Neural crest cell (in vitro differentiated cells): ENCODE measurements at regions not wholly inside any gene's neighbourhood (a gene's known extent, or its start where the extent isn't known, plus 50 kb on each side); places are given as distances from the start of the nearest gene placed in this dataset.

Source experiments
- DNase-seq: peaks from one replicate; pipeline ENCODE4 v3.0.0; 2021; ENCODE audit warnings: low read depth, mixed read lengths, low spot score
- H3K27ac Mint-ChIP-seq: one replicate; pipeline ENCODE4 v1.8.0; 2021; ENCODE audit warnings: mild to moderate bottlenecking, mixed read lengths; ENCODE audit not compliant: unreplicated experiment
- H3K27me3 Mint-ChIP-seq: 2 replicates; pipeline ENCODE4 v1.8.0; 2021; ENCODE audit warnings: low read depth, mild to moderate bottlenecking, mixed read lengths
- H3K36me3 Mint-ChIP-seq: 2 replicates; pipeline ENCODE4 v1.8.0; 2021; ENCODE audit warnings: low read depth, mild to moderate bottlenecking, mixed read lengths
- H3K4me1 Mint-ChIP-seq: 2 replicates; pipeline ENCODE4 v1.8.0; 2021; ENCODE audit warnings: mixed read lengths
- H3K4me3 Mint-ChIP-seq: one replicate; pipeline ENCODE4 v1.8.0; 2021; ENCODE audit warnings: mild to moderate bottlenecking, mixed read lengths
- H3K9me3 Mint-ChIP-seq: 2 replicates; pipeline ENCODE4 v1.8.0; 2021; ENCODE audit warnings: mixed read lengths
- TF ChIP-seq, protein P1 (sequence below): fragments of 200-600 bp; sonication (generic); conservative IDR thresholded peaks from 2 replicates; pipeline ENCODE4 v1.5.0; 2021; ENCODE audit warnings: antibody characterized with exemption, mild to moderate bottlenecking

DNA sequence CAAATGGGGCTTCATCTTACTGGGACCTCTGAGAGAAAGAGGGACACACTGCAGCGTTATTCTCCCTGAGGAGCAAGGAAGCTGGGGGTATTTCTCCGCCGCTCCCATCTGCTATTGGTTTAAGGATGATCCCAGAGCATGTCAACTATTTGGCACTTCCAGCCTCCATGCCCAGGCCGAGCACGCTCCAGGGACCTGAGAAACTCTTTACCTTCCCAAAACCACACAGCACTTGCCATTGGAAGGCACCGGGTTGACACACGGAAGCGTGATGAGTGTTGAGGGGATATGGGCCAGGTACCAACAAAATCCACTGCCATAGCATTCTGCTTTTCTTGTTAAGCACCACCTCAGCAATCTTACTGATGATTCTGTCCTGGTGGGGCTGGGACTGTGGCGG, 92.4 kb upstream of the SLC24A3 start:
- no peaks in the 10 kb centered on the region for H3K36me3 Mint-ChIP-seq
- H3K4me3 Mint-ChIP-seq = no peak overlapping the region
- no peak overlapping the region for H3K27ac Mint-ChIP-seq
- H3K9me3 Mint-ChIP-seq = peaks cover 5% of the 10 kb centered on the region
- peaks cover 4% of the 10 kb centered on the region for H3K4me1 Mint-ChIP-seq
- TF ChIP-seq, protein P1, sequence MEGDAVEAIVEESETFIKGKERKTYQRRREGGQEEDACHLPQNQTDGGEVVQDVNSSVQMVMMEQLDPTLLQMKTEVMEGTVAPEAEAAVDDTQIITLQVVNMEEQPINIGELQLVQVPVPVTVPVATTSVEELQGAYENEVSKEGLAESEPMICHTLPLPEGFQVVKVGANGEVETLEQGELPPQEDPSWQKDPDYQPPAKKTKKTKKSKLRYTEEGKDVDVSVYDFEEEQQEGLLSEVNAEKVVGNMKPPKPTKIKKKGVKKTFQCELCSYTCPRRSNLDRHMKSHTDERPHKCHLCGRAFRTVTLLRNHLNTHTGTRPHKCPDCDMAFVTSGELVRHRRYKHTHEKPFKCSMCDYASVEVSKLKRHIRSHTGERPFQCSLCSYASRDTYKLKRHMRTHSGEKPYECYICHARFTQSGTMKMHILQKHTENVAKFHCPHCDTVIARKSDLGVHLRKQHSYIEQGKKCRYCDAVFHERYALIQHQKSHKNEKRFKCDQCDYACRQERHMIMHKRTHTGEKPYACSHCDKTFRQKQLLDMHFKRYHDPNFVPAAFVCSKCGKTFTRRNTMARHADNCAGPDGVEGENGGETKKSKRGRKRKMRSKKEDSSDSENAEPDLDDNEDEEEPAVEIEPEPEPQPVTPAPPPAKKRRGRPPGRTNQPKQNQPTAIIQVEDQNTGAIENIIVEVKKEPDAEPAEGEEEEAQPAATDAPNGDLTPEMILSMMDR = no peak
- peaks cover 2% of the 10 kb centered on the region for H3K27me3 Mint-ChIP-seq
- DNase-seq = no peak

DNA sequence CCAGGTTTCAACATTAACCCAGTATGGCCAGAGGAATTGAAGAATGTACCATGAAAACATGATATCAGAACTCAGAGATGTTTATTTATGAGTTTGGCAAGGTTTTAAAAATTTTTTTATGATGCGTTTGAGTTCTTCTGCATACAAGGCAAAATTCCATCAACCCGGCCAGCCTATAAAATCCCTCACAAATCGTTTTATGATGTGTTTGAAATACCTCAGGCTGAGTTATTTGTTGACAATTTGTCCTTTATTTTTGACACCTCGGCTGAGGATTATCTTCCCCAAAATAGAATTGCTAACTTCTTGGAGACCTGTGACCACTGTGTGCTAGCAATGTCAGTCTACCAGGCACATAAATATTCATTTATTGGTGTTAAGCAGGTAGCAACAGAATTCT, 91.9 kb upstream of the SLC24A3 start:
- peaks cover 5% of the 10 kb centered on the region for H3K9me3 Mint-ChIP-seq
- H3K27me3 Mint-ChIP-seq = peaks cover 4% of the 10 kb centered on the region
- peaks cover 4% of the 10 kb centered on the region for H3K4me1 Mint-ChIP-seq
- H3K36me3 Mint-ChIP-seq = no peaks in the 10 kb centered on the region
- no peak for DNase-seq
- TF ChIP-seq, protein P1 = no peak
- no peak overlapping the region for H3K4me3 Mint-ChIP-seq
- H3K27ac Mint-ChIP-seq = no peak overlapping the region

GRCh38 chr20:19121463-19121862, 91.0 kb upstream of the SLC24A3 start:
- no peak overlapping the region for H3K4me3 Mint-ChIP-seq
- TF ChIP-seq, protein P1 = no peak
- peaks cover 5% of the 10 kb centered on the region for H3K9me3 Mint-ChIP-seq
- H3K36me3 Mint-ChIP-seq = no peaks in the 10 kb centered on the region
- no peak overlapping the region for H3K27ac Mint-ChIP-seq
- H3K27me3 Mint-ChIP-seq = peaks cover 5% of the 10 kb centered on the region
- H3K4me1 Mint-ChIP-seq = peaks cover 4% of the 10 kb centered on the region
- DNase-seq = no peak

DNA sequence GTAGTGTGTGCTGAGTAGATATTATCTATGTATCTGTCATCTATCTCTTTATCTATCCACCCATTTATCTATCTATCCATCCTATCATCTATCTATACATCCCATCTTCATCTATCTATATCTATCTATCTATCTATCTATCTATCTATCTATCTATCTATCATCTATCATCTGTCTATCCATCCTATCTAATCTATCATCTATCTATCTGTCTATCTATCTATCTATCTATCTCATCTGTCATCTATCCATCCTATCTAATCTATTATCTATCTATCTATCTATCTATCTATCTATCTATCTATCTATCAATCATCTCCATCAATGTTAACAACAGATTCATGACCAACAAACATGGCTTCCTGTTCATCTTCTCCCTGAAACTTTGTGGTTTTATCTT, 90.5 kb upstream of the SLC24A3 start:
- TF ChIP-seq, protein P1 = no peak
- H3K27ac Mint-ChIP-seq = no peak overlapping the region
- H3K4me1 Mint-ChIP-seq = peaks cover 4% of the 10 kb centered on the region
- no peaks in the 10 kb centered on the region for H3K36me3 Mint-ChIP-seq
- peaks cover 7% of the 10 kb centered on the region for H3K27me3 Mint-ChIP-seq
- peaks cover 5% of the 10 kb centered on the region for H3K9me3 Mint-ChIP-seq
- DNase-seq = no peak
- H3K4me3 Mint-ChIP-seq = no peak overlapping the region

DNA sequence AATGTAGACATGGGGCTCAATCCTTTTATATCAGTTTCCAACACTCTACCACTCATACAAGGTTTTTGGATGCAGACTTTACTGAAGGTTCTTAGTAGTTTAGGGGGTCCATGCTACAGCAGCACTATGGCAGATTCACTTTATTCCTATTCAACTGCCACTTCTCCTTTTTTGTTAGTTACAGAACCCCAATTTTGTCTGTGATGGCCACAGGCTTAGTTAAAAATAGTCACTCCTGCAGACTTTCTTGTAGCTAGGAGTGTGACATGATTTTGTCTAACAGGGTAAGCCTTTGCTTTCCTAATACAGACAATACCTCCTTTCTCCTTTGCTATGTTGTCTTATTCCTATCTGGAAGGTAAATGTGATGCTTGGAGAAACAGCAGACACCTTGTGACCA, 90.0 kb upstream of the SLC24A3 start:
- no peak for DNase-seq
- Mint-ChIP-seq H3K4me1 (peaks cover 4% of the 10 kb centered on the region), H3K27ac (no peak overlapping the region), H3K27me3 (peaks cover 10% of the 10 kb centered on the region), H3K9me3 (peaks cover 3% of the 10 kb centered on the region), H3K36me3 (no peaks in the 10 kb centered on the region), H3K4me3 (no peak overlapping the region)
- TF ChIP-seq, protein P1 = no peak

- Mint-ChIP-seq H3K27me3 (peaks cover 27% of the 10 kb centered on the region), H3K4me1 (no peaks in the 10 kb centered on the region), H3K27ac (no peak overlapping the region), H3K36me3 (no peaks in the 10 kb centered on the region), H3K9me3 (no peaks in the 10 kb centered on the region), H3K4me3 (no peak overlapping the region)
- no peak for DNase-seq
- TF ChIP-seq, protein P1 = no peak
Observed at GRCh38 chr20:19125508-19125907, 86.9 kb upstream of the SLC24A3 start.
